ENCODE measurements at regions not wholly inside any gene's neighbourhood (a gene's known extent, or its start where the extent isn't known, plus 50 kb on each side); places are given as distances from the start of the nearest gene placed in this dataset.

DNA sequence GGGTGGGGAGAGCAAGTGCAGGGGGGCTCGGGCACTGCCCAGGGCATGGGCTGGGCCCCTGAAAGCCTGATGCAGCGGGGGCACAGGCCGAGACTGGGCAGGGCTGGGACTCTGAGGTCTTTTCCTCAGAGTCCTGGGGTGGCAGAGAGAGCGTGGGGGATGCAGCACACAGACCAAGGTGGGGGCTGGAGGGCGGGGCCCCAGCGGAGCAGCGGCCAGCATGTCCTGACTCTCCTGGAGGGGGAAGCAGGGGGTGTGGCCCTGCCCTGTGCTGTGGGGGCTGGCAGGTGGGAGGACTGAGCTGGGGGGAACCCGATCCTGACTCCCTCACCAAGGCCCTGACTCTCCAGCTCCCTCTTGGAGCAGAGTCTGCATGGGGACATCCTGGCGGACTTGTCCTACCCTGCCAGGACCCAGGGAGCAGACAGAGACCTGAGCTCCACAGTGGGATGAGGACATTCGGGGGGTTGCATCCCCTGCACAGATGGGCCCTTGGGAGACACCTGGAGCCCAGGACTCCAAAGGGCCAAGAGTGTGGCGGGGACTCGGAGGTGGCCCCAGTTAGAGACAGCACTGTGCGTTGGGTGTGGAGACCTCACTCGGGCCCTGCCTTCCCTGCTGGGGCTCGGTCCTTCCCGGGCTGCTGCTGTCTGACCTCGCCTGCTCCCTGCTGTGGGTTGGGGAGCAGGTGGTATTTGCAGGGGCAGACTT is 326.1 kb downstream of the TMEM121 start:
- H3K27me3 ChIP-seq (ENCODE audit: insufficient read depth, low read length), result no peaks in the 10 kb centered on the region
- no peak overlapping the region for H3K27ac ChIP-seq (ENCODE audit: low read length)
- peaks cover 83% of the 10 kb centered on the region for H3K9me3 ChIP-seq (ENCODE audit: insufficient read depth, low read depth, low read length)
- no peaks in the 10 kb centered on the region for H3K36me3 ChIP-seq (ENCODE audit: insufficient read depth, low read depth, low read length)
- H3K4me3 ChIP-seq (ENCODE audit: low read length), result no peak overlapping the region
- no peaks in the 10 kb centered on the region for H3K4me1 ChIP-seq (ENCODE audit: insufficient read depth, low read length)
- H3K9ac ChIP-seq (ENCODE audit: low read depth, low read length), result no peak overlapping the region

DNA sequence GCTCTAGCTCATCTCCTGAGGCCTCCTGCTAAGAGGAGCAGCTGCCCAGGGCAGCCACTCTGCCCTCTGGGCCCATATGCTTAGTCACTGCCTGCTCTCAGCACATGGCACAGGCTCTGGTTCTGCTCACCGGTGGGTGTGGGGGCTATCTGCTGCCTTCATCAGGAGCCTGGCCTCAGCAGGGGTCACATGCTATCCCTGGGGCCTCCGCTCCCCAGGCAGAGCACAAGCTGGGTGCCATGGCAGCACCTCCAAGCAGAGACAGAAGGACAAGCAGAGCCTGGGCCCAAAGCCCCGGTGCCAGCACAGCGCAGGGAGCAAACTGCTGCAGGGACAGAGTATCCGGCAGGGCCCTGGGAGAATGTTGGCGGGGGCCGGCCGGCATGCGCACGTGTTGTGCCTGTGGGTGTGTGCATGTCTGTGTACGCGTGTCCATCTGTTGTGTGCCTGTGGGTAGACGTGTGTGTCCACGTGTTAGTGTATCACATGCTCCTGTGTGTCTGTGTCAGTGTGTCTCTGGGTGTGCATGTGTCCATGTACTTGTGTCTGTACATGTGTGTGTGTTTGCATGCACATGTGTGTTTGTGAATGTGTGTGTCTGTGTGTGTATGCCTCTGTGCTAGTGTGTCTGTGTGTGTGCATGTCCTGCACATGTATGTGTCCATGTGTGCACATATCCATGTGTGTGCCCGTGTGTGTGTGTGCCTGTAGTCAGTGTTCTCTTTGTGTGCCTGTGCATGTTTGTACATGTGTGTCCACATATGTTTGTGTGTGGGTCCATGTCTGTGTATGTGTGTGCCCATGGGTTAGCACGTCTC is 326.9 kb downstream of the TMEM121 start:
- Histone ChIP-seq H3K27ac (ENCODE audit: low read length) (no peak overlapping the region), H3K4me1 (ENCODE audit: insufficient read depth, low read length) (no peaks in the 10 kb centered on the region), H3K9me3 (ENCODE audit: insufficient read depth, low read depth, low read length) (peaks cover 83% of the 10 kb centered on the region), H3K36me3 (ENCODE audit: insufficient read depth, low read depth, low read length) (no peaks in the 10 kb centered on the region), H3K9ac (ENCODE audit: low read depth, low read length) (no peak overlapping the region), H3K4me3 (ENCODE audit: low read length) (no peak overlapping the region; the same call in 1 of the 2 replicates), H3K27me3 (ENCODE audit: insufficient read depth, low read length) (no peaks in the 10 kb centered on the region)

DNA sequence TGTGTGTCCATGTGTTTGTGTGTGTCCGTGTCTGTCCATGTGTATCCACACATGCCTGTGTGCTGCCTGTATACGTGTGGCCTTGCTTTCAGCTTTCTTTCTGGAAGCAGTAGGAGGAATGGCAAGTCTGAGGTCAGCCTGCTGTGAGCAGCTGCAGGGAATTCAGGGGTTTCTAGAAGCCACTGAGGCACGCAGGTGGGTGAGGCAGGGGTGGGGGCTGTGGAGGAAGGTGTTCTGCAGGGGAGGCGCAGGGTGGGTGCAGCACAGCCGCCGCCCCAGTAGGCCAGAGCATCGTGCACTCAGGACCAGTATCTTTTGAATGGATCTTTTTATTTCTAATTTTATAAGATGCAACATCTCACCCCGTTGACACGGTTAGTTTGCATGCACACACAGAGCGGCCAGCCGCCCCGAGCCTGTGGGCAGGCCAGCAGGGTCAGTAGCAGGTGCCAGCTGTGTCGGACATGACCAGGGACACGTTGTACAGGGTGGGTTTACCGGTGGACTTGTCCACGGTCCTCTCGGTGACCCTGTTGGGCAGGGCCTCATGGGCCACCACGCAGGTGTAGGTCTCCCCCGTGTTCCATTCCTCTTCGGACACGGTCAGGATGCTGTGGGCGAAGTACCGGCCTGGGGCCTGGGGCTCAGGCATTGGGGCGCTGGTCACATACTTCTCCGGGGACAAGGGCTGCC is 327.7 kb downstream of the TMEM121 start:
- no peak overlapping the region for H3K9ac ChIP-seq (ENCODE audit: low read depth, low read length)

DNA sequence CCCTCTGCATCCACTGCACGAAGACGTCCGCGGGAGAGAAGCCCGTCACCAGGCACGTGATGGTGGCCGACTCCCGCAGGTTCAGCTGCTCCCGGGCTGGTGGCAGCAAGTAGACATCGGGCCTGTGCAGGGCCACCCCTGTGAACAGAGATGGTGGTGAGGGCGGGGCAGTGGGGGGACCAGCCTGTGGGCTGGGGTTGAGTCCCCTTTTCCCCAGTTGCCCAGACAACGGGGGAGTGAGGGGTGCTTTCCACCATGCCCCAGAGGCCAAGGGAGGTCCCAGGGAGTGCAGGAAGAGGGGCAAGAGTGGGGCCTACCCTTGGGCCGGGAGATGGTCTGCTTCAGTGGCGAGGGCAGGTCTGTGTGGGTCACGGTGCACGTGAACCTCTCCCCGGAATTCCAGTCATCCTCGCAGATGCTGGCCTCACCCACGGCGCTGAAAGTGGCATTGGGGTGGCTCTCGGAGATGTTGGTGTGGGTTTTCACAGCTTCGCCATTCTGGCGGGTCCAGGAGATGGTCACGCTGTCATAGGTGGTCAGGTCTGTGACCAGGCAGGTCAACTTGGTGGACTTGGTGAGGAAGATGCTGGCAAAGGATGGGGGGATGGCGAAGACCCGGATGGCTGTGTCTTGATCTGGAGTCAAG is 328.3 kb downstream of the TMEM121 start:
- Histone ChIP-seq H3K9me3 (ENCODE audit: insufficient read depth, low read depth, low read length) (peaks cover 91% of the 10 kb centered on the region), H3K27ac (ENCODE audit: low read length) (no peak overlapping the region), H3K4me3 (ENCODE audit: low read length) (no peak overlapping the region), H3K9ac (ENCODE audit: low read depth, low read length) (no peak overlapping the region), H3K36me3 (ENCODE audit: insufficient read depth, low read depth, low read length) (no peaks in the 10 kb centered on the region), H3K27me3 (ENCODE audit: insufficient read depth, low read length) (no peaks in the 10 kb centered on the region), H3K4me1 (ENCODE audit: insufficient read depth, low read length) (no peaks in the 10 kb centered on the region)

More for the DNA sequence above, 327.7 kb downstream of the TMEM121 start:
- Histone ChIP-seq H3K27ac (ENCODE audit: low read length) (no peak overlapping the region), H3K4me3 (ENCODE audit: low read length) (no peak overlapping the region; the same call in 1 of the 2 replicates), H3K36me3 (ENCODE audit: insufficient read depth, low read depth, low read length) (no peaks in the 10 kb centered on the region), H3K27me3 (ENCODE audit: insufficient read depth, low read length) (no peaks in the 10 kb centered on the region), H3K9me3 (ENCODE audit: insufficient read depth, low read depth, low read length) (peaks cover 85% of the 10 kb centered on the region), H3K4me1 (ENCODE audit: insufficient read depth, low read length) (no peaks in the 10 kb centered on the region)

DNA sequence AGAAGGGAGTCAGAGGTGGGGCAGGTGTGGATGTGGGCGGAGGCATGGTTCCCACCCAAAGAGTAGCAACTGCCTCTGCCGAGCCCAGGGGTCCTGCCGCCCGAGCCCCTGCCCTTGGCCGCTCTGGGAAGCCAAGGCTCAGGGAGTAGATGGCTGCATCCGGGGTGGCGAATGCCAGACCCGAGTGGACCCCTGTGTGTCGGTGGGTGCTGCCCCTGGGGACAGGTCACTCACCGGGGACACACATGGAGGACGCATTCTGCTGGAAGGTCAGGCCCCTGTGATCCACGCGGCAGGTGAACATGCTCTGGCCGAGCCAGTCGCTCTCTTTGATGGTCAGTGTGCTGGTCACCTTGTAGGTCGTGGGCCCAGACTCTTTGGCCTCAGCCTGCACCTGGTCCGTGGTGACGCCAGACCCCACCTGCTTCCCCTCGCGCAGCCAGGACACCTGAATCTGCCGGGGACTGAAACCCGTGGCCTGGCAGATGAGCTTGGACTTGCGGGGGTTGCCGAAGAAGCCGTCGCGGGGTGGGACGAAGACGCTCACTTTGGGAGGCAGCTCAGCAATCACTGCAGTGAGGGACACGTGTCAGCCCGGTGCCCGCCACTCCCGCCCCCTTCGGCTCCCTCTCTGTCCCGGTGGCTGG is 329.0 kb downstream of the TMEM121 start:
- Histone ChIP-seq H3K9me3 (ENCODE audit: insufficient read depth, low read depth, low read length) (peaks cover 91% of the 10 kb centered on the region), H3K9ac (ENCODE audit: low read depth, low read length) (no peak overlapping the region), H3K36me3 (ENCODE audit: insufficient read depth, low read depth, low read length) (no peaks in the 10 kb centered on the region), H3K4me3 (ENCODE audit: low read length) (no peak overlapping the region), H3K27me3 (ENCODE audit: insufficient read depth, low read length) (no peaks in the 10 kb centered on the region), H3K4me1 (ENCODE audit: insufficient read depth, low read length) (no peaks in the 10 kb centered on the region), H3K27ac (ENCODE audit: low read length) (no peak overlapping the region)

DNA sequence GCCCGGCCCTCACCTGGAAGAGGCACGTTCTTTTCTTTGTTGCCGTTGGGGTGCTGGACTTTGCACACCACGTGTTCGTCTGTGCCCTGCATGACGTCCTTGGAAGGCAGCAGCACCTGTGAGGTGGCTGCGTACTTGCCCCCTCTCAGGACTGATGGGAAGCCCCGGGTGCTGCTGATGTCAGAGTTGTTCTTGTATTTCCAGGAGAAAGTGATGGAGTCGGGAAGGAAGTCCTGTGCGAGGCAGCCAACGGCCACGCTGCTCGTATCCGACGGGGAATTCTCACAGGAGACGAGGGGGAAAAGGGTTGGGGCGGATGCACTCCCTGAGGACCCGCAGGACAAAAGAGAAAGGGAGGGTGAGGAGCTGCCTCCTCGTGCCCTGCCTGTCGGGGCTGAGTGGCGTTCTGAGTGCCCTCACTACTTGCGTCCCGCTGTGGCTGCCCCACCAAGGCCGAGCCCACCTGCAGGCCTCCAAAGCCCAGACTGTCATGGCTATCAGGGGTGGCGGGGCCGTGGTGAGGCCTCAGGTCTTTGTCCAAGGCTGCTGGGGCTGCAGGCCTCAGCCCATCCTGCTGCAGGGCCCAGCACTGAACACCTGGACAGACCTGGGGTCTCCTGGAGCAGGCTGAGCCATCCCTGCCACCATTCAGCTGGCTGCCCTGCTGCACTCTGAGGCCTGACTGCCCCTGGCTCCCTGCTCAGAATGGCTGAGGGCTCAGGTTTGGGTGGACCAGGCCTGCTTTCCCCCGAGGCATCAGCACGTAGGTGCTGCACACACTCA is 329.7 kb downstream of the TMEM121 start:
- H3K9ac ChIP-seq (ENCODE audit: low read depth, low read length), result no peak overlapping the region
- H3K27ac ChIP-seq (ENCODE audit: low read length), result no peak overlapping the region
- H3K36me3 ChIP-seq (ENCODE audit: insufficient read depth, low read depth, low read length), result no peaks in the 10 kb centered on the region
- H3K27me3 ChIP-seq (ENCODE audit: insufficient read depth, low read length), result no peaks in the 10 kb centered on the region
- H3K4me1 ChIP-seq (ENCODE audit: insufficient read depth, low read length), result no peaks in the 10 kb centered on the region
- no peak overlapping the region for H3K4me3 ChIP-seq (ENCODE audit: low read length)
- H3K9me3 ChIP-seq (ENCODE audit: insufficient read depth, low read depth, low read length), result peaks cover 94% of the 10 kb centered on the region

DNA sequence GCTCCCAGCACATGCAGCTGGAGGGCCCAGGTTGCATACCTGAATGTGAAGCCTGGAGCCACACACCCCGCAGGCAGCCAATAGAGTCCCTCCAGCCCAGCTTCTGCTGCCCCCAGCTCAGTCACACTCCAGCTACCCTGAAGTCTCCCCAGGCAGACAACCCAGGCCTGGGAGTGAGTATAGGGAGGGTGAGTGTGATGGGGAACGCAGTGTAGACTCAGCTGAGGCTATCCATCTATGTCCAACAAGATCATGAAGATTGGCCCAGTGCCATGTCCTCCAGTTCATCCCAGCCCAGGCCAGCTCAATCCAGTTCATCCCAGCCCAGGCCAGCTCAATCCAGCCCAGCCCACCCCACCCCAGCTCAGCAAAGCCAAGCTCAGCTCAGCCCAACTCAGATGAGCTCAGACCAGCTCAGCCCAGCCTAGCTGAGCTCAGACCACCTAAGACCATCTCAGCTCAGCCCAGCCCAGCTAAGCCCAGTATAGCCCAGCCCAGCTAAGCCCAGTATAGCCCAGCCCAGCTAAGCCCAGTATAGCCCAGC is 330.4 kb downstream of the TMEM121 start:
- Histone ChIP-seq H3K4me1 (ENCODE audit: insufficient read depth, low read length) (no peaks in the 10 kb centered on the region), H3K27me3 (ENCODE audit: insufficient read depth, low read length) (no peaks in the 10 kb centered on the region), H3K36me3 (ENCODE audit: insufficient read depth, low read depth, low read length) (no peaks in the 10 kb centered on the region), H3K9ac (ENCODE audit: low read depth, low read length) (no peak overlapping the region), H3K9me3 (ENCODE audit: insufficient read depth, low read depth, low read length) (peaks cover 94% of the 10 kb centered on the region), H3K27ac (ENCODE audit: low read length) (no peak overlapping the region), H3K4me3 (ENCODE audit: low read length) (no peak overlapping the region)

DNA sequence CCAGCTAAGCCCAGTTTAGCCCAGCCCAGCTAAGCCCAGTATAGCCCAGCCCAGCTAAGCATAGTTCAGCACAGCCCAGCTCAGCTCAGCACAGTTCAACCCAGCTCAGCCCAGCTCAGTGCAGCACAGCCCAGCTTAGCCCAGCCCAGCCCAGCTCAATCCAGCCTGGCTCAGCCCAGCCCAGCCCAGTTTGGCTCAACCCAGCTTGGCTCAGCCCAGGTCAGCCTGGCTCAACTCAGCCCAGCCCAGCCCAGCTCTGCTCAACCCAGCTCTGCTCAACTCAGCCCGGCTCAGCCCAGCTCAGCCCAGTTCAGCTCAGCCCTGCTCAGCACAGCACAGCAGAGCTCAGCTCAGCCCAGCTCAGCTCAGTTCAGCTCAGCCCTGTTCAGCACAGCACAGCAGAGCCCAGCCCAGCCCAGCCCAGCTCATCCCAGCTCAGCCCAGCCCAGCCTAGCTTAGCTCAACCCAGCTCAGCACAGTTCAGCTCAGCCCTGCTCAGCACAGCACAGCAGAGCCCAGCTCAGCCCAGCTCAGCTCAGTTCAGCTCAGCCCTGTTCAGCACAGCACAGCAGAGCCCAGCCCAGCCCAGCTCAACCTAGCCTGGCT is 330.9 kb downstream of the TMEM121 start:
- H3K27ac ChIP-seq (ENCODE audit: low read length), result no peak overlapping the region
- H3K4me1 ChIP-seq (ENCODE audit: insufficient read depth, low read length), result no peaks in the 10 kb centered on the region
- H3K27me3 ChIP-seq (ENCODE audit: insufficient read depth, low read length), result no peaks in the 10 kb centered on the region
- H3K36me3 ChIP-seq (ENCODE audit: insufficient read depth, low read depth, low read length), result no peaks in the 10 kb centered on the region
- H3K9ac ChIP-seq (ENCODE audit: low read depth, low read length), result no peak overlapping the region
- H3K9me3 ChIP-seq (ENCODE audit: insufficient read depth, low read depth, low read length), result peaks cover 95% of the 10 kb centered on the region
- H3K4me3 ChIP-seq (ENCODE audit: low read length), result no peak overlapping the region

DNA sequence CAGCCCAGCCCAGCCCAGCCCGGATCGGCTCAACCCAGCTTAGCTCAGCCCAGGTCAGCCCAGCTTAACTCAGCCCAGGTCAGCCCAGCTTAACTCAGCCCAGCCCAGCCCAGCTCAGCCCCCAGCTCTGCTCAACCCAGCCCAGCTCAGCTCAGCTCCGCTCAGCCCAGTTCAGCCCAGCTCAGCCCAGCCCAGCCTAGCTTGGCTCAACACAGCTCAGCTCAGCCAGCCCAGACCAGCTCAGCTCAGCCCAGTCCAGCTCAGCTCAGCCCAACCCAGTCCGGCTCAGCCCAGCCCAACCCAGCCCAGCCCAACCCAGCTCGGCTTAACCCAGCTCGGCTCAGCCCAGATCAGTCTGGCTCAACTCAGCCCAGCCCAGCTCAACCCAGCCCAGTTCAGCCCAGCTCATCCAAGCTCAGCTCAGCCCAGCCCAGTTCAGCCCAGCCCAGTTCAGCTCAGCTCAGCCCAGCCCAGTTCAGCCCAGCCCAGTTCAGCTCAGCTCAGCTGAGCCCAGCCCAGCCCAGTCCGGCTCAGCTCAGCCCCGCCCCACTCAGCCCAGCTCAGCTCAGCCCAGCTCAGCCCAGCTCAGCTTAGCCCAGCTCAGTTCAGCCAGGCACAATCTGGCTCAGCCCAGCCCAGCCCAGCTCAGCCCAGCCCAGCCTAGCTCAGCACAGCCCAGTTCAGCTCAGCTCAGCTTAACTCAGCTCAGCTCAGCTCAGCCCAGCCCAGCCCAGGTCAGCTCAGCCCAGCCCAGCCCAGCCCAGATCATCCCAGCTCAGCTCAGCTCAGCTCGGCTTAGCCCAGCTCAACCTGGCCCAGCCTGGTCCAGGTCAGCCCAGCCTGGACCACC is 331.7 kb downstream of the TMEM121 start:
- Histone ChIP-seq H3K9me3 (ENCODE audit: insufficient read depth, low read depth, low read length) (peaks cover 97% of the 10 kb centered on the region), H3K27ac (ENCODE audit: low read length) (no peak overlapping the region), H3K27me3 (ENCODE audit: insufficient read depth, low read length) (no peaks in the 10 kb centered on the region), H3K4me3 (ENCODE audit: low read length) (no peak overlapping the region), H3K9ac (ENCODE audit: low read depth, low read length) (no peak overlapping the region), H3K4me1 (ENCODE audit: insufficient read depth, low read length) (no peaks in the 10 kb centered on the region), H3K36me3 (ENCODE audit: insufficient read depth, low read depth, low read length) (no peaks in the 10 kb centered on the region)

DNA sequence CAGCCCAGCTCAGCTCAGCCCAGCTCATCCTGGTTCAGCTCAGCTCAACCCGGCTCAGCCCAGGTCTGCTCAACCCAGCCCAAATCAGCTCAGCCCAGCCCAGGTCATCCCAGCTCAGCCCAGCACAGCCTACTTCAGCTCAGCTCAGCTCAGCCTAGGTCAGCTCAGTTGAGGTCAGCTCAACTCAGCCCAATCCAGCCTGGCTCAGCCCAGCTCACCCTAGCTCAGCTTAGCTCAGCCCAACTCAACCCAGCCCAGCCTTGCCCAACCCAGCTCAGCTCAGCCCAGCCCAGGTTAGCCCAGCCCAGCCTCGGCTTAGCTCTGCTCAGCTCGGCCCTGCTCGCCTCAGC is 332.3 kb downstream of the TMEM121 start:
- H3K9ac ChIP-seq (ENCODE audit: low read depth, low read length), result no peak overlapping the region
- no peak overlapping the region for H3K4me3 ChIP-seq (ENCODE audit: low read length)
- peaks cover 97% of the 10 kb centered on the region for H3K9me3 ChIP-seq (ENCODE audit: insufficient read depth, low read depth, low read length)
- H3K27me3 ChIP-seq (ENCODE audit: insufficient read depth, low read length), result no peaks in the 10 kb centered on the region
- H3K27ac ChIP-seq (ENCODE audit: low read length), result no peak overlapping the region
- H3K36me3 ChIP-seq (ENCODE audit: insufficient read depth, low read depth, low read length), result no peaks in the 10 kb centered on the region
- no peaks in the 10 kb centered on the region for H3K4me1 ChIP-seq (ENCODE audit: insufficient read depth, low read length)
